ENCODE measurements at regions not wholly inside any gene's neighbourhood (a gene's known extent, or its start where the extent isn't known, plus 50 kb on each side); places are given as distances from the start of the nearest gene placed in this dataset.

GRCh38 chr4:20629186-20630106, 70.8 kb upstream of the PACRGL start:
- Histone ChIP-seq H3K36me3 (ENCODE audit: control insufficient read depth in 2 of 3, insufficient read depth in 3 of 3, low read length in 3 of 3) (no peaks in the 10 kb centered on the region), H3K4me3 (ENCODE audit: low read length) (no peak overlapping the region), H3K9me3 (ENCODE audit: control insufficient read depth in 2 of 3, low read length in 3 of 3) (no peaks in the 10 kb centered on the region), H3K4me1 (ENCODE audit: control insufficient read depth in 2 of 2, insufficient read depth in 2 of 2, low read length in 2 of 2) (no peaks in the 10 kb centered on the region), H3K27me3 (ENCODE audit: control insufficient read depth in 2 of 2, insufficient read depth in 2 of 2, low read length in 2 of 2) (no peaks in the 10 kb centered on the region), H3K27ac (ENCODE audit: low read depth, low read length) (no peak overlapping the region)
- H3K4me1 Mint-ChIP-seq = peaks cover 0 to 3% (median 0%) of the 10 kb centered on the region in 7 donors
- POLR2A ChIA-PET = no interaction called here
- no peak for ATAC-seq
- no peak overlapping the region for H3K4me3 Mint-ChIP-seq
- no peaks in the 10 kb centered on the region for H3K36me3 Mint-ChIP-seq
- CTCF ChIA-PET = interaction anchor here (0.7 kb wide), 1 partner anchor 93 kb away, joined by 3 read pairs; no protein-coding TSS in a partner anchor
- H3K9me3 Mint-ChIP-seq = peaks cover 0 to 10% (median 0%) of the 10 kb centered on the region in 11 donors
- H3K27ac Mint-ChIP-seq = no peak overlapping the region
- peaks cover 0 to 6% (median 5%) of the 10 kb centered on the region in 5 donors for H3K27me3 Mint-ChIP-seq
- intact Hi-C loops (cut with micrococcal nuclease) = no loop called here
- no peak for DNase-seq

GRCh38 chr4:20638825-20639224, 61.4 kb upstream of the PACRGL start:
- ATAC-seq = no peak
- Mint-ChIP-seq H3K9me3 (peaks cover 0 to 4% (median 0%) of the 10 kb centered on the region in 11 donors), H3K27me3 (peaks cover 0 to 22% (median 0%) of the 10 kb centered on the region in 5 donors), H3K36me3 (no peaks in the 10 kb centered on the region), H3K27ac (no peak overlapping the region), H3K4me1 (no peaks in the 10 kb centered on the region), H3K4me3 (no peak overlapping the region)
- ChIA-PET CTCF (no interaction called here), POLR2A (no interaction called here)
- Histone ChIP-seq H3K4me3 (ENCODE audit: low read length) (no peak overlapping the region), H3K9me3 (ENCODE audit: control insufficient read depth in 2 of 3, low read length in 3 of 3) (no peaks in the 10 kb centered on the region), H3K27me3 (ENCODE audit: control insufficient read depth in 2 of 2, insufficient read depth in 2 of 2, low read length in 2 of 2) (no peaks in the 10 kb centered on the region), H3K4me1 (ENCODE audit: control insufficient read depth in 2 of 2, insufficient read depth in 2 of 2, low read length in 2 of 2) (no peaks in the 10 kb centered on the region), H3K27ac (ENCODE audit: low read depth, low read length) (no peak overlapping the region), H3K36me3 (ENCODE audit: control insufficient read depth in 2 of 3, insufficient read depth in 3 of 3, low read length in 3 of 3) (no peaks in the 10 kb centered on the region)
- intact Hi-C loops (cut with micrococcal nuclease) = no loop called here
- DNase-seq = no peak

GRCh38 chr4:20639346-20639745, 60.9 kb upstream of the PACRGL start:
- H3K4me1 ChIP-seq (ENCODE audit: control insufficient read depth in 2 of 2, insufficient read depth in 2 of 2, low read length in 2 of 2) = no peaks in the 10 kb centered on the region
- CTCF ChIA-PET = no interaction called here
- H3K4me1 Mint-ChIP-seq = no peaks in the 10 kb centered on the region
- intact Hi-C loops (cut with micrococcal nuclease) = no loop called here
- no peak for DNase-seq
- peaks cover 0 to 4% (median 0%) of the 10 kb centered on the region in 11 donors for H3K9me3 Mint-ChIP-seq
- POLR2A ChIA-PET = no interaction called here
- H3K4me3 Mint-ChIP-seq = no peak overlapping the region
- no peak overlapping the region for H3K4me3 ChIP-seq (ENCODE audit: low read length)
- no peak overlapping the region for H3K27ac Mint-ChIP-seq
- no peaks in the 10 kb centered on the region for H3K27me3 ChIP-seq (ENCODE audit: control insufficient read depth in 2 of 2, insufficient read depth in 2 of 2, low read length in 2 of 2)
- peaks cover 0 to 17% (median 0%) of the 10 kb centered on the region in 5 donors for H3K27me3 Mint-ChIP-seq
- no peaks in the 10 kb centered on the region for H3K9me3 ChIP-seq (ENCODE audit: control insufficient read depth in 2 of 3, low read length in 3 of 3)
- no peaks in the 10 kb centered on the region for H3K36me3 ChIP-seq (ENCODE audit: control insufficient read depth in 2 of 3, insufficient read depth in 3 of 3, low read length in 3 of 3)
- no peaks in the 10 kb centered on the region for H3K36me3 Mint-ChIP-seq
- no peak overlapping the region for H3K27ac ChIP-seq (ENCODE audit: low read depth, low read length)
- ATAC-seq = no peak

- Histone ChIP-seq H3K27ac (ENCODE audit: low read depth, low read length) (no peak overlapping the region), H3K9me3 (ENCODE audit: control insufficient read depth in 2 of 3, low read length in 3 of 3) (no peaks in the 10 kb centered on the region), H3K36me3 (ENCODE audit: control insufficient read depth in 2 of 3, insufficient read depth in 3 of 3, low read length in 3 of 3) (no peaks in the 10 kb centered on the region), H3K4me1 (ENCODE audit: control insufficient read depth in 2 of 2, insufficient read depth in 2 of 2, low read length in 2 of 2) (no peaks in the 10 kb centered on the region), H3K27me3 (ENCODE audit: control insufficient read depth in 2 of 2, insufficient read depth in 2 of 2, low read length in 2 of 2) (no peaks in the 10 kb centered on the region), H3K4me3 (ENCODE audit: low read length) (no peak overlapping the region)
- H3K4me1 Mint-ChIP-seq = no peaks in the 10 kb centered on the region
- peaks cover 0 to 8% (median 0%) of the 10 kb centered on the region in 5 donors for H3K27me3 Mint-ChIP-seq
- peaks cover 0 to 4% (median 0%) of the 10 kb centered on the region in 11 donors for H3K9me3 Mint-ChIP-seq
- ATAC-seq = no peak
- H3K27ac Mint-ChIP-seq = no peak overlapping the region
- H3K4me3 Mint-ChIP-seq = no peak overlapping the region
- POLR2A ChIA-PET = no interaction called here
- no peaks in the 10 kb centered on the region for H3K36me3 Mint-ChIP-seq
- intact Hi-C loops (cut with micrococcal nuclease) = no loop called here
- no peak for DNase-seq
- CTCF ChIA-PET = no interaction called here
Measured at GRCh38 chr4:20640989-20641388, 59.3 kb upstream of the PACRGL start.

GRCh38 chr4:20641976-20642375, 58.3 kb upstream of the PACRGL start:
- no peak overlapping the region for H3K27ac ChIP-seq (ENCODE audit: low read depth, low read length)
- Mint-ChIP-seq H3K4me1 (no peaks in the 10 kb centered on the region), H3K36me3 (no peaks in the 10 kb centered on the region), H3K4me3 (no peak overlapping the region), H3K27ac (no peak overlapping the region), H3K9me3 (peaks cover 0 to 4% (median 0%) of the 10 kb centered on the region in 11 donors), H3K27me3 (peaks cover 0 to 11% (median 0%) of the 10 kb centered on the region in 5 donors)
- H3K4me1 ChIP-seq (ENCODE audit: control insufficient read depth in 2 of 2, insufficient read depth in 2 of 2, low read length in 2 of 2) = no peaks in the 10 kb centered on the region
- intact Hi-C loops (cut with micrococcal nuclease) = no loop called here
- DNase-seq (no peak), ATAC-seq (no peak)
- H3K9me3 ChIP-seq (ENCODE audit: control insufficient read depth in 2 of 3, low read length in 3 of 3) = no peaks in the 10 kb centered on the region
- H3K4me3 ChIP-seq (ENCODE audit: low read length) = no peak overlapping the region
- no peaks in the 10 kb centered on the region for H3K27me3 ChIP-seq (ENCODE audit: control insufficient read depth in 2 of 2, insufficient read depth in 2 of 2, low read length in 2 of 2)
- H3K36me3 ChIP-seq (ENCODE audit: control insufficient read depth in 2 of 3, insufficient read depth in 3 of 3, low read length in 3 of 3) = no peaks in the 10 kb centered on the region
- POLR2A ChIA-PET = no interaction called here
- CTCF ChIA-PET = no interaction called here

- intact Hi-C loops (cut with micrococcal nuclease) = no loop called here
- DNase-seq (no peak), ATAC-seq (no peak)
- CTCF ChIA-PET = no interaction called here
- Histone ChIP-seq H3K36me3 (ENCODE audit: control insufficient read depth in 2 of 3, insufficient read depth in 3 of 3, low read length in 3 of 3) (no peaks in the 10 kb centered on the region), H3K4me3 (ENCODE audit: low read length) (no peak overlapping the region), H3K4me1 (ENCODE audit: control insufficient read depth in 2 of 2, insufficient read depth in 2 of 2, low read length in 2 of 2) (no peaks in the 10 kb centered on the region), H3K27me3 (ENCODE audit: control insufficient read depth in 2 of 2, insufficient read depth in 2 of 2, low read length in 2 of 2) (no peaks in the 10 kb centered on the region), H3K27ac (ENCODE audit: low read depth, low read length) (no peak overlapping the region), H3K9me3 (ENCODE audit: control insufficient read depth in 2 of 3, low read length in 3 of 3) (no peaks in the 10 kb centered on the region)
- H3K36me3 Mint-ChIP-seq = no peaks in the 10 kb centered on the region
- no peak overlapping the region for H3K27ac Mint-ChIP-seq
- no peak overlapping the region for H3K4me3 Mint-ChIP-seq
- H3K4me1 Mint-ChIP-seq = no peaks in the 10 kb centered on the region
- H3K27me3 Mint-ChIP-seq = peaks cover 0 to 11% (median 8%) of the 10 kb centered on the region in 5 donors
- POLR2A ChIA-PET = no interaction called here
- H3K9me3 Mint-ChIP-seq = peaks cover 0 to 6% (median 0%) of the 10 kb centered on the region in 11 donors
Measured at GRCh38 chr4:20643631-20644030, 56.6 kb upstream of the PACRGL start.

GRCh38 chr4:20645236-20645635, 55.0 kb upstream of the PACRGL start:
- no peaks in the 10 kb centered on the region for H3K36me3 ChIP-seq (ENCODE audit: control insufficient read depth in 2 of 3, insufficient read depth in 3 of 3, low read length in 3 of 3)
- intact Hi-C loops (cut with micrococcal nuclease) = no loop called here
- no peak overlapping the region for H3K27ac ChIP-seq (ENCODE audit: low read depth, low read length)
- no peaks in the 10 kb centered on the region for H3K27me3 ChIP-seq (ENCODE audit: control insufficient read depth in 2 of 2, insufficient read depth in 2 of 2, low read length in 2 of 2)
- ATAC-seq (no peak), DNase-seq (no peak)
- Mint-ChIP-seq H3K9me3 (peaks cover 0 to 7% (median 0%) of the 10 kb centered on the region in 11 donors), H3K4me3 (no peak overlapping the region), H3K27ac (no peak overlapping the region), H3K4me1 (no peaks in the 10 kb centered on the region), H3K36me3 (no peaks in the 10 kb centered on the region), H3K27me3 (peaks cover 0 to 18% (median 13%) of the 10 kb centered on the region in 5 donors)
- no peaks in the 10 kb centered on the region for H3K9me3 ChIP-seq (ENCODE audit: control insufficient read depth in 2 of 3, low read length in 3 of 3)
- no peaks in the 10 kb centered on the region for H3K4me1 ChIP-seq (ENCODE audit: control insufficient read depth in 2 of 2, insufficient read depth in 2 of 2, low read length in 2 of 2)
- ChIA-PET POLR2A (no interaction called here), CTCF (no interaction called here)
- no peak overlapping the region for H3K4me3 ChIP-seq (ENCODE audit: low read length)

Measured in naive thymus-derived CD4-positive, alpha-beta T cell (primary cell).